ENCODE measurements at regions not wholly inside any gene's neighbourhood (a gene's known extent, or its start where the extent isn't known, plus 50 kb on each side); places are given as distances from the start of the nearest gene placed in this dataset.

DNA sequence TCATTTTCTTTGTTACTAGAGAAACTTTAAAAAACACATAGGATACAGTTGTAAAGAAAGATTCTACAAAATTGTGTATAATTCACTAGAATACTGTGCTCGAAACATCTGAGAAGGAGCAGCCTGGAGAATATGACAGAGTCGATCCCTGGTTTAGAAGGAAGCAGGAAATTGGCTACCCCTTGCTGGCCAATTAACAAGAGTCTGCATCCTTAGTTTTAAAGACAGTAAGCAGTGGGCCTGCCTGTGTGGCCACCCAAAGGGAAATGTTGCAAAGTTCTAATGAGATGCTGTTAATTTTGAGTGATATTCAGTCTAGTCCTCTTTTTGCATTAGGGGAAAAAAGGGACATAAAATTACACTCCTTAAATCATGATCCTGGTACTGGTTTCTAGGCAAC lies 988.6 kb downstream of the PCDH17 start:
- TF ChIP-seq, protein P1, sequence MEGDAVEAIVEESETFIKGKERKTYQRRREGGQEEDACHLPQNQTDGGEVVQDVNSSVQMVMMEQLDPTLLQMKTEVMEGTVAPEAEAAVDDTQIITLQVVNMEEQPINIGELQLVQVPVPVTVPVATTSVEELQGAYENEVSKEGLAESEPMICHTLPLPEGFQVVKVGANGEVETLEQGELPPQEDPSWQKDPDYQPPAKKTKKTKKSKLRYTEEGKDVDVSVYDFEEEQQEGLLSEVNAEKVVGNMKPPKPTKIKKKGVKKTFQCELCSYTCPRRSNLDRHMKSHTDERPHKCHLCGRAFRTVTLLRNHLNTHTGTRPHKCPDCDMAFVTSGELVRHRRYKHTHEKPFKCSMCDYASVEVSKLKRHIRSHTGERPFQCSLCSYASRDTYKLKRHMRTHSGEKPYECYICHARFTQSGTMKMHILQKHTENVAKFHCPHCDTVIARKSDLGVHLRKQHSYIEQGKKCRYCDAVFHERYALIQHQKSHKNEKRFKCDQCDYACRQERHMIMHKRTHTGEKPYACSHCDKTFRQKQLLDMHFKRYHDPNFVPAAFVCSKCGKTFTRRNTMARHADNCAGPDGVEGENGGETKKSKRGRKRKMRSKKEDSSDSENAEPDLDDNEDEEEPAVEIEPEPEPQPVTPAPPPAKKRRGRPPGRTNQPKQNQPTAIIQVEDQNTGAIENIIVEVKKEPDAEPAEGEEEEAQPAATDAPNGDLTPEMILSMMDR (IDR thresholded peaks at IDR 0.05; ENCODE audit: insufficient read depth, low read depth, low read length): no peak
- no peak for TF ChIP-seq EZH2 (IDR thresholded peaks at IDR 0.05; ENCODE audit: insufficient read depth, low read length)
